Activated effector memory CD4-positive, alpha-beta T cell treated with anti-CD3 and anti-CD28 coated beads, Interleukin-2, amount 50 U/mL, for 16 hours (primary cell): ENCODE measurements at regions not wholly inside any gene's neighbourhood (a gene's known extent, or its start where the extent isn't known, plus 50 kb on each side); places are given as distances from the start of the nearest gene placed in this dataset.

Source experiments
- DNase-seq: peaks from one replicate; pipeline ENCODE4 v3.0.0-alpha.2; 2020

GRCh38 chr15:29913528-29914135 is 91.4 kb upstream of the TJP1 start:
- no peak for DNase-seq

GRCh38 chr15:29911705-29912104 is 89.4 kb upstream of the TJP1 start:
- no peak for DNase-seq

GRCh38 chr15:29910068-29910467 is 87.8 kb upstream of the TJP1 start:
- no peak for DNase-seq

- DNase-seq, result no peak
Measured at GRCh38 chr15:29904757-29905417, 82.6 kb upstream of the TJP1 start.

GRCh38 chr15:29903785-29904464 is 81.7 kb upstream of the TJP1 start:
- no peak for DNase-seq

GRCh38 chr15:29903028-29903427 is 80.8 kb upstream of the TJP1 start:
- no peak for DNase-seq

- no peak for DNase-seq
Measured at GRCh38 chr15:29900237-29901189, 78.2 kb upstream of the TJP1 start.

GRCh38 chr15:29896062-29896461 is 73.8 kb upstream of the TJP1 start:
- no peak for DNase-seq

- DNase-seq, result no peak
Measured at GRCh38 chr15:29891096-29891457, 68.8 kb upstream of the TJP1 start.

GRCh38 chr15:29890336-29891095 is 68.2 kb upstream of the TJP1 start:
- DNase-seq, result no peak

- DNase-seq, result no peak
Measured at GRCh38 chr15:29889542-29890329, 67.5 kb upstream of the TJP1 start.

- DNase-seq, result no peak
Measured at GRCh38 chr15:29888646-29889045, 66.4 kb upstream of the TJP1 start.

- no peak for DNase-seq
Measured at GRCh38 chr15:29887721-29888120, 65.5 kb upstream of the TJP1 start.

- no peak for DNase-seq
Measured at GRCh38 chr15:29885183-29885582, 62.9 kb upstream of the TJP1 start.

- no peak for DNase-seq
Measured at GRCh38 chr15:29883126-29883525, 60.9 kb upstream of the TJP1 start.

GRCh38 chr15:29880886-29881285 is 58.6 kb upstream of the TJP1 start:
- no peak for DNase-seq

- DNase-seq, result no peak
Measured at GRCh38 chr15:29880341-29880740, 58.1 kb upstream of the TJP1 start.

- no peak for DNase-seq
Measured at GRCh38 chr15:29874977-29875376, 52.7 kb upstream of the TJP1 start.

- DNase-seq, result no peak
Measured at GRCh38 chr15:29873947-29874411, 51.7 kb upstream of the TJP1 start.

- DNase-seq, result no peak
Measured at GRCh38 chr15:29873264-29873663, 51.0 kb upstream of the TJP1 start.

- no peak for DNase-seq
Measured at GRCh38 chr15:29872716-29873115, 50.4 kb upstream of the TJP1 start.
